HG03457 (cell line): ENCODE measurements at regions not wholly inside any gene's neighbourhood (a gene's known extent, or its start where the extent isn't known, plus 50 kb on each side); places are given as distances from the start of the nearest gene placed in this dataset.

ENCODE experiments used
- ATAC-seq: cut with Tn5 transposase; IDR thresholded peaks from one replicate; pipeline ENCODE4 v1.9.1; 2021; ENCODE audit warnings: moderate number of reproducible peaks; ENCODE audit not compliant: unreplicated experiment

DNA sequence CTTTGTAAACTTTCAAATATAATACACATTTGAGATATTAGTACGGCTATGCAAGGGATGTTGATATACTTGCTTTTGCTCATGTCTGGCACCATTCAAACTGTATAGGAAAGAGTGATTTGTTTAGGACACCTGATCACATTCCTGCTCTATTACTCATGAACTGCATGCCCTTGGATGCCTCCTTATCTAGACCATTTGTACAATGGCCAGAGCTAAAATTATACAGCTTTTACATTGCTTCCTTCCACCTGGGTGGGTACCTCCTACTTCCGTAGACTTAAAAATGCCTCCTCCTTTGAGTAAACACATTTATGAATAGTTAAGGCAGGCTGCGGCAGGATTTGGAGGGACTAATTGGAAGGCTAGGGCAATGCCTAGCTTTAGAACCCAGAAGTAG is 85.4 kb upstream of the PBX1 start:
- no peak for ATAC-seq

GRCh38 chr1:164475834-164476233 is 83.2 kb upstream of the PBX1 start:
- no peak for ATAC-seq

- no peak for ATAC-seq
Measured at GRCh38 chr1:164477343-164477742, 81.6 kb upstream of the PBX1 start.

- ATAC-seq: no peak
Measured at GRCh38 chr1:164479242-164479641, 79.7 kb upstream of the PBX1 start.

DNA sequence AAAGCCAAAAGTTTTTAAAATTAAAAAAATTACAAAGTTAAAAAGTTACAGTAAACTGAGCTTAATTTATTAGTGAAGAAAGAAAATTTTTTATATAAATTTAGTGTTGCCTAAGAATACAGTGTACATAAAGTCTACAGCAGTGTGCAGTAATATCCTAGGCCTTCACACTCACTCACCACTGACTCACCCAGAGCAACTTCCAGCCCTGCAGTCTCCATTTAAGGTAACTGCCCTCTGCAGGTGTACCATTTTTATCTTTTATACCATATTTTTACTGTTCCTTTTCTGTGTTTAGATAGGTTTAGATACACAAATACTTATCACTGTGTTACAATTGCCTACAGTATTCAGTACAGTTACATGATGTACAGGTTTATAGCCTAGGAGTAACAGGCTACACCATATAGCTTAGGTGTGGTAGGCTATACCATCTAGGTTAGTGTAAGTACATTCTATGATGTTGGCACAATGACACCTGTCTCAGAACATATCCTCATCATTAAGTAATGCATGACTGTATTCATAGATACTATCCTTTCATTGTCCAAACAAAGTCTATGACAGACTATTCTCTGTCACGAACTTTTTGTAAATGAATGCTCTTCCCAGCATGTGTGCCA is 78.6 kb upstream of the PBX1 start:
- no peak for ATAC-seq

DNA sequence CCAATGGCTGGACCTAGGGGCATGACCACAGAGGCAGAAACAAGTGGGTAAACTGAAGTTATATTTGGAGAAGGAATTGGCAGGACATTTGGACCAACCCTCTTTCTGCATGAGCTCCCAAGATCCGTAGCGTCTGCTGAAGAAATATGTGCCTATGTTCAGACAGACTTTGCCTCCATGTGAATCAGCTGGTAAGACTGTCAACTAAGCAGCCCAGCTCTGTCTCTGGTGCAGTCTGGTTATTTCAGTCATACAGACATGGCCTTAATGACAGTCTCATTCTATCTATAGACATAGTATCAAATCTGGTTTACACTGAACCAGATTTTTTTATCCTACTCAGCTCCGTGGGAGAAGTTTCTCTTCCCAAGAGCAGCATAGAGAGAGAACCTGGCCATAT is 63.1 kb upstream of the PBX1 start:
- ATAC-seq: no peak

- ATAC-seq: no peak
Measured at GRCh38 chr1:164498792-164499191, 60.2 kb upstream of the PBX1 start.

DNA sequence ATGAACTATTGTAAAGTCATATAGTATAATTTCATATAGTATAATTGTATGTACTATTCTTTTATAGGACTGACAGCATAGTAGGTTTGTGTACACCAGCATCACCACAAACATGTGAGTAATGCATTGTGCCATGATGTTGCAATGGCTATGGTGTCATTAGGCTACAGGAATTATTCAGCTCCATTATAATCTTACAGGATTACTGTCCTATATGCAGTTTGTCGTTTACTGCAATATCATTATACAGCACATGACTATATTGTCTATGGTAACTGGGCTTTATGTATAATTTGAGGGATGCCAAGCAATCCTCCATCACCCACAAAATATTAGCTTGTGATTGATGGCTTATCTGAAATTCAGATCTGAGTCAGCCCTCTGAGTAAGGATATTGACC is 54.2 kb upstream of the PBX1 start:
- ATAC-seq: no peak
